ENCODE measurements at regions not wholly inside any gene's neighbourhood (a gene's known extent, or its start where the extent isn't known, plus 50 kb on each side); places are given as distances from the start of the nearest gene placed in this dataset.

GRCh38 chr4:96093563-96093962, 253.7 kb downstream of the PDHA2 start:
- DNase-seq: no peak
- Histone ChIP-seq H3K9ac (ENCODE audit: low read depth in 2 of 2, low read length in 2 of 2) (no peak overlapping the region), H3K36me3 (no peaks in the 10 kb centered on the region), H3K27ac (no peak overlapping the region), H3K27me3 (no peaks in the 10 kb centered on the region), H3K4me3 (no peak overlapping the region), H3K9me3 (no peaks in the 10 kb centered on the region), H3K4me1 (no peaks in the 10 kb centered on the region)
- intact Hi-C loops (cut with DNase I): no loop called here
- no peak for TF ChIP-seq CTCF (IDR thresholded peaks at IDR 0.05)

GRCh38 chr4:96094183-96094582, 254.3 kb downstream of the PDHA2 start:
- no peaks in the 10 kb centered on the region for H3K9me3 ChIP-seq
- DNase-seq: no peak
- no peaks in the 10 kb centered on the region for H3K36me3 ChIP-seq
- H3K27ac ChIP-seq: no peak overlapping the region
- H3K4me3 ChIP-seq: no peak overlapping the region
- intact Hi-C loops (cut with DNase I): no loop called here
- H3K27me3 ChIP-seq: no peaks in the 10 kb centered on the region
- no peak for TF ChIP-seq CTCF (IDR thresholded peaks at IDR 0.05)
- no peak overlapping the region for H3K9ac ChIP-seq (ENCODE audit: low read depth in 2 of 2, low read length in 2 of 2)
- H3K4me1 ChIP-seq: no peaks in the 10 kb centered on the region

GRCh38 chr4:96097040-96097607, 257.2 kb downstream of the PDHA2 start:
- H3K27me3 ChIP-seq: no peaks in the 10 kb centered on the region
- H3K4me1 ChIP-seq: no peaks in the 10 kb centered on the region
- H3K9ac ChIP-seq (ENCODE audit: low read depth in 2 of 2, low read length in 2 of 2): no peak overlapping the region
- no peak for TF ChIP-seq CTCF (IDR thresholded peaks at IDR 0.05)
- no peak for DNase-seq
- no peak overlapping the region for H3K27ac ChIP-seq
- no peak overlapping the region for H3K4me3 ChIP-seq
- H3K36me3 ChIP-seq: no peaks in the 10 kb centered on the region
- no peaks in the 10 kb centered on the region for H3K9me3 ChIP-seq
- intact Hi-C loops (cut with DNase I): no loop called here

GRCh38 chr4:96097693-96098092, 257.8 kb downstream of the PDHA2 start:
- no peak for DNase-seq
- Histone ChIP-seq H3K9ac (ENCODE audit: low read depth in 2 of 2, low read length in 2 of 2) (no peak overlapping the region), H3K27me3 (no peaks in the 10 kb centered on the region), H3K36me3 (no peaks in the 10 kb centered on the region), H3K27ac (no peak overlapping the region), H3K4me3 (no peak overlapping the region), H3K9me3 (no peaks in the 10 kb centered on the region), H3K4me1 (no peaks in the 10 kb centered on the region)
- intact Hi-C loops (cut with DNase I): no loop called here
- TF ChIP-seq CTCF (IDR thresholded peaks at IDR 0.05): no peak

GRCh38 chr4:96099031-96099430, 259.1 kb downstream of the PDHA2 start:
- Histone ChIP-seq H3K4me3 (no peak overlapping the region), H3K9me3 (no peaks in the 10 kb centered on the region), H3K36me3 (no peaks in the 10 kb centered on the region), H3K27ac (no peak overlapping the region), H3K27me3 (no peaks in the 10 kb centered on the region), H3K4me1 (no peaks in the 10 kb centered on the region), H3K9ac (ENCODE audit: low read depth in 2 of 2, low read length in 2 of 2) (no peak overlapping the region)
- no peak for DNase-seq
- no peak for TF ChIP-seq CTCF (IDR thresholded peaks at IDR 0.05)
- intact Hi-C loops (cut with DNase I): no loop called here
